Caco-2 (cell line): ENCODE measurements at regions not wholly inside any gene's neighbourhood (a gene's known extent, or its start where the extent isn't known, plus 50 kb on each side); places are given as distances from the start of the nearest gene placed in this dataset.
A peak's percentile ranks its signal among the peaks of the same experiment; 100 is the strongest.

Experiments used
- BruUV-seq: library from RNA; stranded (reverse); fragments of 400-500 nt; replicated peaks from 2 replicates; lab custom pipeline; 2021; lab: Mats Ljungman, UMichigan
- CTCF ChIA-PET: fragments of 300-600 bp; sonication (Branson Sonifier 250); formaldehyde crosslinking; loops from one replicate; lab custom pipeline; 2022; ENCODE audit warnings: antibody characterized with exemption; lab: Charles Lee
- POLR2A ChIA-PET: fragments of 300-600 bp; sonication (Branson Sonifier 250); formaldehyde crosslinking; loops from one replicate; lab custom pipeline; 2022; ENCODE audit warnings: antibody characterized with exemption; lab: Charles Lee
- DNase-seq, 2 experiments: peaks; one replicate each; pipeline versions ENCODE4 v3.0.0 to v3.0.0-alpha.2; 2020 to 2022
- H3K27me3 ChIP-seq: replicated peaks from 2 replicates; pipeline ENCODE4 v1.6.0; 2011; ENCODE audit warnings: low read length; ENCODE audit not compliant: control insufficient read depth, insufficient read depth
- H3K36me3 ChIP-seq: 2 replicates; pipeline ENCODE4 v1.5.1; 2011; ENCODE audit warnings: low read length; ENCODE audit not compliant: control insufficient read depth, insufficient read depth
- H3K4me1 ChIP-seq: fragments of 250-450 bp; sonication (Bioruptor Pico); 2 replicates; pipeline ENCODE4 v1.5.1; 2020; ENCODE audit warnings: mild to moderate bottlenecking
- H3K4me3 ChIP-seq: 2 replicates; pipeline ENCODE4 v1.5.1; 2011; ENCODE audit warnings: low read depth, mild to moderate bottlenecking, control low read depth, low read length
- H3K9me3 ChIP-seq: fragments of 250-450 bp; sonication (Bioruptor Pico); 2 replicates; pipeline ENCODE4 v1.5.1; 2020; ENCODE audit warnings: mild to moderate bottlenecking, moderate library complexity
- H3K27ac Mint-ChIP-seq: one replicate; pipeline ENCODE4 v1.8.0; 2022; ENCODE audit warnings: mixed read lengths; ENCODE audit not compliant: unreplicated experiment
- H3K27me3 Mint-ChIP-seq: one replicate; pipeline ENCODE4 v1.8.0; 2022; ENCODE audit warnings: mixed read lengths; ENCODE audit not compliant: insufficient read depth, unreplicated experiment
- H3K36me3 Mint-ChIP-seq: one replicate; pipeline ENCODE4 v1.8.0; 2022; ENCODE audit warnings: mild to moderate bottlenecking, mixed read lengths; ENCODE audit not compliant: insufficient read depth, unreplicated experiment
- H3K4me1 Mint-ChIP-seq: one replicate; pipeline ENCODE4 v1.8.0; 2022; ENCODE audit warnings: low read depth, mixed read lengths; ENCODE audit not compliant: unreplicated experiment
- H3K4me3 Mint-ChIP-seq: one replicate; pipeline ENCODE4 v1.8.0; 2022; ENCODE audit warnings: mild to moderate bottlenecking, moderate library complexity, mixed read lengths; ENCODE audit not compliant: unreplicated experiment
- H3K9me3 Mint-ChIP-seq: one replicate; pipeline ENCODE4 v1.8.0; 2022; ENCODE audit warnings: mixed read lengths; ENCODE audit not compliant: unreplicated experiment
- intact Hi-C: fragments of 100-400 bp; cut with micrococcal nuclease; formaldehyde crosslinking; loops from one replicate; pipeline ENCODE4 v1.10.0; 2022; ENCODE audit not compliant: unreplicated experiment
- TF ChIP-seq, protein P1 (sequence below), 2 experiments: fragments of 200-600 bp in 1 of 2; IDR thresholded peaks; 1 replicate in 1 of 2; 2 replicates in 1 of 2; pipeline versions ENCODE4 v1.5.1 to v1.8.0; 2011 to 2022; ENCODE audit warnings: antibody characterized with exemption in 1 of 2, control low read depth in 1 of 2, inconsistent platforms in 1 of 2, low read depth in 1 of 2, low read length in 1 of 2, mild to moderate bottlenecking in 1 of 2, moderate library complexity in 1 of 2; ENCODE audit not compliant: insufficient read depth in 1 of 2, severe bottlenecking in 1 of 2, unreplicated experiment in 1 of 2

DNA sequence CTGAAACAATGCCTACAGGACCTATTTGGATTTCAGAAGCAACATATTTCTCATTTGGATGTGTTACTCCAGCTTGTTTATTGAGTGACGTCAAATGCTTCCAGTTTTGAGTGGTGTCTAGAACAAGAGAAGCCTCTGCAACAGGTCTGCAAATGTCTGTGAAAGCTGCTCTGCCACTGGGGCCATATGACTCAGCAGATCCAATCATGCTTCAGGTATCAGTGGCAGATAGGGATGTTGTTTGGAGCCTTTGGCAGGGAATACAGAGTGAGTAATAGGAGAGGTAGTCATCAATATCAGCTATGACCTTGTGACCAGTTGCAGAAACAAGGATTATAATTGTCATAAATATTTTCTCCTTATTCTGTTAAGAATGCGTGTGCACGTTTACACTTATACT, 141.1 kb upstream of the ZXDA start:
- H3K4me1 Mint-ChIP-seq, result no peaks in the 10 kb centered on the region
- no peaks in the 10 kb centered on the region for H3K27me3 Mint-ChIP-seq
- ChIA-PET CTCF (no interaction called here), POLR2A (no interaction called here)
- no peak overlapping the region for H3K4me3 Mint-ChIP-seq
- peaks cover 5% of the 10 kb centered on the region for H3K36me3 Mint-ChIP-seq
- TF ChIP-seq, protein P1, sequence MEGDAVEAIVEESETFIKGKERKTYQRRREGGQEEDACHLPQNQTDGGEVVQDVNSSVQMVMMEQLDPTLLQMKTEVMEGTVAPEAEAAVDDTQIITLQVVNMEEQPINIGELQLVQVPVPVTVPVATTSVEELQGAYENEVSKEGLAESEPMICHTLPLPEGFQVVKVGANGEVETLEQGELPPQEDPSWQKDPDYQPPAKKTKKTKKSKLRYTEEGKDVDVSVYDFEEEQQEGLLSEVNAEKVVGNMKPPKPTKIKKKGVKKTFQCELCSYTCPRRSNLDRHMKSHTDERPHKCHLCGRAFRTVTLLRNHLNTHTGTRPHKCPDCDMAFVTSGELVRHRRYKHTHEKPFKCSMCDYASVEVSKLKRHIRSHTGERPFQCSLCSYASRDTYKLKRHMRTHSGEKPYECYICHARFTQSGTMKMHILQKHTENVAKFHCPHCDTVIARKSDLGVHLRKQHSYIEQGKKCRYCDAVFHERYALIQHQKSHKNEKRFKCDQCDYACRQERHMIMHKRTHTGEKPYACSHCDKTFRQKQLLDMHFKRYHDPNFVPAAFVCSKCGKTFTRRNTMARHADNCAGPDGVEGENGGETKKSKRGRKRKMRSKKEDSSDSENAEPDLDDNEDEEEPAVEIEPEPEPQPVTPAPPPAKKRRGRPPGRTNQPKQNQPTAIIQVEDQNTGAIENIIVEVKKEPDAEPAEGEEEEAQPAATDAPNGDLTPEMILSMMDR (IDR thresholded peaks at IDR 0.05; ENCODE audit: insufficient read depth in 1 of 2, low read depth in 1 of 2, low read length in 1 of 2, severe bottlenecking in 1 of 2, unreplicated experiment in 1 of 2), result no peak
- H3K36me3 ChIP-seq, result no peaks in the 10 kb centered on the region
- H3K27ac Mint-ChIP-seq, result no peak overlapping the region
- no peaks in the 10 kb centered on the region for H3K27me3 ChIP-seq
- no peaks in the 10 kb centered on the region for H3K9me3 ChIP-seq
- BruUV-seq, result no TSS peak
- no peak overlapping the region for H3K4me3 ChIP-seq
- DNase-seq, result no peak
- no peaks in the 10 kb centered on the region for H3K9me3 Mint-ChIP-seq
- intact Hi-C loops, result no loop called here
- no peaks in the 10 kb centered on the region for H3K4me1 ChIP-seq

DNA sequence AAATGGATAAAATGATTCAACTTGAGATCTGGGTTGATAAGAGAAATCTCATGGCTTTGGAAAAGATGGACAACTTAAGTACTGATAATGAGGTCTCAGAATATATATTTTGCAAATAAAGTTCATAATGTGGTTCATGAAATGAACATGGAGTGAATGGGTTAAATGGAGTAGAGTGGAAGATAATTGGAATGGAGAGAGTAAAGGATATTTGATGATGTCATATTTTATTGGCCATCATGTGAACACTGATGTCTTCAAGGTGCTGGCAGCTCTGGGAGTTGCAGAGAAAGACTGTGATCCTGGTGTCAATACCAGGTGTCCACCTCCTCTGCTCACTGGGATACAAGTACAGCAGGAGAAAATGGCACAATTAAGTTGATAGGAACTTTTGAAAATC, 133.9 kb upstream of the ZXDA start:
- Mint-ChIP-seq H3K4me1 (no peaks in the 10 kb centered on the region), H3K27ac (no peak overlapping the region), H3K4me3 (no peak overlapping the region), H3K9me3 (peaks cover 18% of the 10 kb centered on the region), H3K27me3 (no peaks in the 10 kb centered on the region), H3K36me3 (no peaks in the 10 kb centered on the region)
- no peak overlapping the region for H3K4me3 ChIP-seq
- BruUV-seq, result no TSS peak
- no peaks in the 10 kb centered on the region for H3K36me3 ChIP-seq
- DNase-seq, result no peak
- H3K4me1 ChIP-seq, result no peaks in the 10 kb centered on the region
- ChIA-PET CTCF (no interaction called here), POLR2A (no interaction called here)
- H3K27me3 ChIP-seq, result no peaks in the 10 kb centered on the region
- intact Hi-C loops, result no loop called here
- TF ChIP-seq, protein P1 (IDR thresholded peaks at IDR 0.05; ENCODE audit: insufficient read depth in 1 of 2, low read depth in 1 of 2, low read length in 1 of 2, severe bottlenecking in 1 of 2, unreplicated experiment in 1 of 2), result no peak
- no peaks in the 10 kb centered on the region for H3K9me3 ChIP-seq

DNA sequence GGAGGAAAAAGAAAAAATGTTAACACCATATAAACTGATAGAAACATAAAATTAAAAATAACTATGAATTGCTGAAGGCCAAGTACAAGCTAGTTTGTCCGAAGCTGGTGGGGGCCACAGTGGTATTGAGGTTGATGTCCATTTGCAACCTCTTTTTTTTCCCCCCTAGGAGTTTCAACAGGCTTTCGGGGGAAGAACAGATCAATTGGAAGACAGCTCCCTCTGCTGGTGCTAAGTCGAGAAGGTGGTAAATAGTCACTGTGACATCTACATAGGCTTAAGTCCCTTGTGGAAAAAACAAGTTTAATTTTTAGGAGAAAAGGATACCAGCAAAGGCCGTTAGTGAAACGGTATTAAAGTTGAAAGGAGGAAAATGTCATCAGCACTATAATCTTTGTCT, 115.7 kb upstream of the ZXDA start:
- ChIA-PET POLR2A (no interaction called here), CTCF (no interaction called here)
- BruUV-seq, result no TSS peak
- Histone ChIP-seq H3K9me3 (no peaks in the 10 kb centered on the region), H3K4me3 (no peak overlapping the region), H3K4me1 (no peaks in the 10 kb centered on the region), H3K36me3 (no peaks in the 10 kb centered on the region), H3K27me3 (no peaks in the 10 kb centered on the region)
- Mint-ChIP-seq H3K4me3 (no peak overlapping the region), H3K27me3 (no peaks in the 10 kb centered on the region), H3K36me3 (no peaks in the 10 kb centered on the region), H3K27ac (no peak overlapping the region), H3K4me1 (no peaks in the 10 kb centered on the region), H3K9me3 (no peaks in the 10 kb centered on the region)
- peak in 1 of 2 experiments; percentile 14 for DNase-seq
- intact Hi-C loops, result loop anchor here (1.0 to 5.0 kb wide), 3 partner anchors 47 to 454 kb away; no protein-coding TSS in a partner anchor
- TF ChIP-seq, protein P1 (IDR thresholded peaks at IDR 0.05; ENCODE audit: insufficient read depth in 1 of 2, low read depth in 1 of 2, low read length in 1 of 2, severe bottlenecking in 1 of 2, unreplicated experiment in 1 of 2), result peak; percentile 39 to 48
